HG02970 (cell line): ENCODE measurements at regions not wholly inside any gene's neighbourhood (a gene's known extent, or its start where the extent isn't known, plus 50 kb on each side); places are given as distances from the start of the nearest gene placed in this dataset.
"Not testable (repeated sequence)": the region's sequence is repeated elsewhere in the genome, so short reads cannot be mapped to it uniquely, and the experiment has no call there.

ENCODE experiments used
- ATAC-seq: cut with Tn5 transposase; IDR thresholded peaks from one replicate; pipeline ENCODE4 v1.9.1; 2021; ENCODE audit warnings: mild to moderate bottlenecking, moderate library complexity, moderate number of reproducible peaks; ENCODE audit not compliant: unreplicated experiment, low FRiP score

DNA sequence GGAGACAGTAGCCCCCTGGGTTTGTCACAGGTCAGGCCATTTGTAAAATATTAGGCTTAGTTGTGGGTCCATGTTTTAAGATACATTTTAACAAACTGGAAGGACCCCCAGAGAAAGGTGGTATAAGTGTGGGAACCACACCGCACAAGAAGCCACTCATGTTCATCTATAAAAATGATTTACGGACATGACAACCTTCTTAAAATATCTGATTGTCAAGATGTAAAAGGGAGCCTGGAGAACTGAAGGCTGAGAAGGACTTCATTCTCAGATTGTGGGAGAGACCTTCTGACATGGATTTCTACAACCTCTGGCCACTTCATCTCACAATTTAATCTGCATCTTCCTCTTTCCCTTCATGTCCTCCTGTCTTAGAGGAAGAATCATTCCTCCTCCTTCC is 102.4 kb downstream of the VCPKMT start:
- ATAC-seq: no peak

- no peak for ATAC-seq
Measured at GRCh38 chr14:50014809-50015430, 101.5 kb downstream of the VCPKMT start.

GRCh38 chr14:50015716-50016115 is 100.7 kb downstream of the VCPKMT start:
- ATAC-seq: no peak

- ATAC-seq: no peak
Measured at GRCh38 chr14:50018201-50018932, 98.0 kb downstream of the VCPKMT start.

DNA sequence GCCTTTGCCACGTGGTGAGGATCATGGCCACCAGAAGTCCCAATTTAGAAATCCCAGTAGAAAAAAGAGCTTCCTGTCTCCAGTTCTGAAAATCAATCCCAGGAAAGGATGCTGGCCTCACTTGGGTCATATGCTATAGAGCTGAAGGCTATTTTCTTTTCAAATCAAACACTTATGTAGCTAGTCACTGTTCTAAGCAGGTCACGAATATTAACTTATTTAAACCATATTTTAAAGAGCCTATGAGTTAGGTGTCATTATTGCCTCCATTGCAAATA is 97.5 kb downstream of the VCPKMT start:
- ATAC-seq: no peak

DNA sequence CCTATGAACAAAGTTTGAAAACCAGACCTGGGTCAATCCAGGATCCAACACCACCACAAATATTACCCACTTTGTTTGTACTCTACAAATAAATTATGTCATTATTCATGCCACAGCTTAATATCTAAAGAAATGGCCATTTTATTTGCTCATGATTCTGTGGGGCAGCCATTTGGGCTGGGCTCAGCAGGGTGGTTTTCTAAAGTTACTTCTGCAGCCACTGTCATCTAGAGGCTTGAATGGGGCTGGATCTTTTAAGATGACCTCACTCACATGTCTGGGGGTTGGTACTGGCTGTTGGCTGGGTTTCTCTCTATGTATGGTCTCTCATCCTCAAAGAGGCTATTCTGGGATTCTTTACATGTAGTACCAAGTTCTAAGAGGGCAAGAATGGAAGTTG is 96.2 kb downstream of the VCPKMT start:
- ATAC-seq: no peak

GRCh38 chr14:50020799-50021198 is 95.6 kb downstream of the VCPKMT start:
- ATAC-seq: no peak

DNA sequence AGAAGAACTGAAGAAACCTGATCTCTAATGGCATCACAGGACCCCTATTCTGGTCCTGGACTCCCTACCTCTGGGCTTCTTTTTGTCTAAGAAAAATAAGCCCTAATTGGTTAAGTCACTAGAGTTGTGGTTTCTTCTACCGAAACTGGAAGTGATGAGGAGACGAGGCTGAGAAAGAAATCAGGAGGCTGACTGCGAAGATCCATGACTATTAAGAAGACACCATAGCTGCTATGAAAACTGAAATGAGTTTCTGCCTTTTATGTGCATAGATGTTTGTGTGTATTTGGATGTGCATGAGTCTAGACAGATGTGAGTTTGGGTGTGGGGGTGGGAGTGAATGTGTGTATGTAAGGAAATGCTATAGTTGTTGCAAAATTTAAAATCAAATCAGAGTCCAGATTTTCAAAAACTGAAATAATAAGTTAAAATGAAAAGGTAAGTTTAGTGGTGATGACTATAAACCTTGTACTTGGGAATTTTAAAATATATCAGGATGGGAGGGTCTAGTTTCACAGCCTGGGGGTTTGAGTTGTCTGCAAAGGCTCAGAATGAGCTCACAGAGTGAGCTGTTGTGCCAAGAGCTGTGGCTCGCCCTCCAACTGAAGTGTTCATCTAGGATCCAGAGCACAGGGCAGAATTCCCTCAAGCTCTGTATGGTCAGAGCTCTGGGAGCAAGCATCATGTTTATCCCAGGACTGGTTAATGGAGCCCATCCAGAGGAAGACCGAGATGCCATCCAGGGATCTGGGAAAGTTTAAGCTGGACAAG is 94.9 kb downstream of the VCPKMT start:
- ATAC-seq: no peak

GRCh38 chr14:50022661-50023060 is 93.7 kb downstream of the VCPKMT start:
- no peak for ATAC-seq

DNA sequence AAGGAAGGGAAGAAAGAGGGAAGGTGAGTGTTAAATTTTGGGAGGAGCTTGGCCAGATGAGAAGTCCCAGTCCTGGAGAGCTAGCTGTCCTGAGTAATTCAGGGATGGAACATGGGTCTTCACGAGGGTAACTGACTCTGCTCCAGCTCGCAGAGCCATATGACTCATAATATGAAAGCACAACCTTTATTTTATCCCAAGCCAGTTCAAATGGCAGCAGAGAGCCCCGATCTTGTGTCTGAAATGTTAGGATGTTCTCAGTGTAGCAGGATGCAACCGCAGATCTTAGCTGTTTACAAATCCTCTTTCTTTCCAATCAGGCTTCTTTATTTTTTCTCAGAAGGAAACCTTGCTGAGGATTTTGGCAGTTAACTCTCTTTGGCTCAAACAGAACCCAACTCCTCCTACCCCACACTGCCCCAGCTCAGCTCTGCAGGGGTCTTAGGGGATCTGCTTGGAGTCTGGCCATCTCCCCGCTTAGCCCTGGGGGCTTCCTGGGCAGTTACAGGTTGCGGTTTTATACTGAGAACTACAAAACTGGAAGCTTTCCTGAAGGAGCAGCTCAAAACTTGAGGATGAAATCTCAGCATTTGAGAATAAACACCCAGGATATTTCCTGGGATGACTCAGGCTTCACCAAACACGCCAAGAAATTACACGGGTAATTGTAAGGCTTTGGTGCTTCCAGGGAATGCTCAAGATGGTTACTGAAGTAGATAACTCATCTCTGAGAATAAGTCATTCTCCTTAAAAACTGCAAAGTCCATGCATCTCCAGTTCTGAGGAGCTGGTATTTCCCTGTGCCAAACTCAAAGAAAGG is 92.5 kb downstream of the VCPKMT start:
- no peak for ATAC-seq

DNA sequence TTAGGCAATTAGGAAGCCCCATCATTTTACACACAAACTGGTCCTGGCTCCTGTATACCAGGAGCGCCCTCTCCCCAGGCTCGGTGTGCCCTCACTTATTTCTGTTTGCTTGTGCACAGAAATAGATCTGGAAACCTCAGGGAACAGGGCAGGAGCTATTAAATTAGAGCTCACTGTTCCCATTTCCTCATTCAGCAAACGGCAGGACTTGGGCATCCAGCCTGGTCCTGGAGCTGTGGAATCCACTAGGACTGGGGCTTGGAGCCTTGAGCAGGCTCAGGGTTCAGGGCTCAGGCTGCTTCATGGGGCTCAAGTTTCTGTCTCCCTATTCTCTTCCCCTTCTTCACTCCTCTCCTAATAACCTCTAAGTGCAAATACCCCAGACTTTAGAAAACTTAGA is 91.3 kb downstream of the VCPKMT start:
- no peak for ATAC-seq

GRCh38 chr14:50025776-50026175 is 90.6 kb downstream of the VCPKMT start:
- no peak for ATAC-seq

- no peak for ATAC-seq
Measured at GRCh38 chr14:50026396-50026795, 90.0 kb downstream of the VCPKMT start.

DNA sequence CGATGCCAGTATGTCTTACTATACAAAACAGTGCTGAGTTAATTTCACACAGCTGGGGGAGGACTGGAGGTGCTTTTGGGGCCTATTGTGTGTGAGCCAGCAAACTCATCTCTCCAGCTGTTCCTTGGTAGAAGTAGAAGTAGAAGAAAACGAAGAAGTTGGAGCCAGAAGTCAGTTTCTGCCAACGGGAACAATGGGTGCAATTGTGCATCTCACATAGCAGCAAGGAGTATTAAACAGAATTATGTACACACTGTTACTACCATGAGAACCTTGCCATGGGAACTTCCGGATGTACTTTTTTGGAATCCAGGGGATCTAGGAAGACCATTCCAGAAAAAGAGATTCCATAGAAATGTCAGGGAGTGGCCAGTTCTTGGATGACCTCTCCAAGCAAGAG is 88.6 kb downstream of the VCPKMT start:
- ATAC-seq: no peak

- no peak for ATAC-seq
Measured at GRCh38 chr14:50028458-50028857, 87.9 kb downstream of the VCPKMT start.

- no peak for ATAC-seq
Measured at GRCh38 chr14:50030036-50030435, 86.3 kb downstream of the VCPKMT start.

GRCh38 chr14:50030911-50031310 is 85.5 kb downstream of the VCPKMT start:
- ATAC-seq: not testable (repeated sequence)

DNA sequence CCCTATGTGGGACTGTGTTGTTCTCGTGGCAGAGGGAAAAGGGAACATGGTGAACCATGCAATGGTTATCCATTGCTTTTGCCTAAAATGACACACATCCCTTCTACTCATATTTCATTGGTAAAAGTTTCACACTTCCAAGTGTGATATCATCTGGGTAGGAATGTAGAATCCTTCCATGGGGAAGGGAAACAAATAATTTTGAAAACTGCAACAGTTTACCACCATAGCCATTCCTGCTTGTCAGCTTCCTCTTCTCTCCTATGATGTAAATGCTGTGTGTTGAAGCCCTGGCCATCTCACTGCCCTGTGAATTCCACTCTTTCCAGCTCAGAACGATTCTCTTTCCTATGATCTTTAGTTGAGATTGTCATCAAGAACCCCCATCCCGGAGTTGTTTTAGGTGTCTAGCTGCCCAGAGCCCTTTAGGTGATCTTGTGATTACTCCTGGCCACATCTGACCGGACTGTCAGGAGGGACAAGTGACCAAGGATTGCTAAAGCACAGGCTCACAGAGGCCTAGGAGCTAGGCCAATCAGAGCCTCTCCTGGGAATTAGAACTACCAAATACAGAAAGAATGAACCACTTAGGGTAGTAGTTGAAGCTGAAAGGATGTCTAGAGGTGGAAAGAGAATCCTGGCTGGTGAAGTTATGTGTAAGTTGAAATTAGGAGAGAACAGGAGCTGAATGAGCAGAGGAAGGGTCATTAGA is 84.6 kb downstream of the VCPKMT start:
- ATAC-seq: no peak

DNA sequence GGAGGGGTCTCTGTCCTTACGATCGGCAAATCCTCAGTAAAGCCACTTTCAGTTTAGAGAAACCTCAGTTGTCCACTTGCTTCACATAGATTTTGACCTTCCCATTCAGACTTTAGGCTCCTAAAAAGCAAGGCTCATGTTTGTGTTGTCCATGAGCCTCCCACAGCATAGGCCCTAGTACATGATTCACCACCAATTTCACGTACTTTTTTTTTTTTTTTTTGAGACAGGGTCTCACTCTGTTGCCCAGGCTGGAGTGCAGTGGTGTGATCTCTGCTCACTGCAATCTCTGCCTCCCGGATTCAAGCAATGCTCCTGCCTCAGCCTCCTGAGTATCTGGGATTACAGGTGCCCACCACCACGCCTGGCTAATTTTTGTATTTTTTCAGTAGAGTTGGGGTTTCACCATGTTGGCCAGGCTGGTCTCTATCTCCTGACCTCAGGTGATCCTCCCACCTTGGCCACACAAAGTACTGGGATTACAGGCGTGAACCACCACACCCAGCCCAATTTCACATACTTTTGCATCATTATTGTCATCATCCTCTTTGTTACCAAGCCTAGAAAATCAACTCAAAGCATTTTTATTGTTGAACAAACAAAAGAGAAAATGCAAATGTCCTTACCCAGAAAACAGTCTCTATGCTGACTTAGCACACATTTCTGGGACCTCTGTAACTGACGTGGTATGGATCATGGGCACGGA is 83.8 kb downstream of the VCPKMT start:
- not testable (repeated sequence) for ATAC-seq

- ATAC-seq: no peak
Measured at GRCh38 chr14:50035214-50035613, 81.2 kb downstream of the VCPKMT start.
